GM21576 (cell line): ENCODE measurements at regions not wholly inside any gene's neighbourhood (a gene's known extent, or its start where the extent isn't known, plus 50 kb on each side); places are given as distances from the start of the nearest gene placed in this dataset.
"Not testable (repeated sequence)": the region's sequence is repeated elsewhere in the genome, so short reads cannot be mapped to it uniquely, and the experiment has no call there.

Experiments used
- ATAC-seq: cut with Tn5 transposase; IDR thresholded peaks from one replicate; pipeline ENCODE4 v1.9.1; 2021; ENCODE audit warnings: mild to moderate bottlenecking, moderate library complexity; ENCODE audit not compliant: unreplicated experiment

- no peak for ATAC-seq
Observed at GRCh38 chr4:181757098-181757497, 486.1 kb upstream of the TENM3 start.

DNA sequence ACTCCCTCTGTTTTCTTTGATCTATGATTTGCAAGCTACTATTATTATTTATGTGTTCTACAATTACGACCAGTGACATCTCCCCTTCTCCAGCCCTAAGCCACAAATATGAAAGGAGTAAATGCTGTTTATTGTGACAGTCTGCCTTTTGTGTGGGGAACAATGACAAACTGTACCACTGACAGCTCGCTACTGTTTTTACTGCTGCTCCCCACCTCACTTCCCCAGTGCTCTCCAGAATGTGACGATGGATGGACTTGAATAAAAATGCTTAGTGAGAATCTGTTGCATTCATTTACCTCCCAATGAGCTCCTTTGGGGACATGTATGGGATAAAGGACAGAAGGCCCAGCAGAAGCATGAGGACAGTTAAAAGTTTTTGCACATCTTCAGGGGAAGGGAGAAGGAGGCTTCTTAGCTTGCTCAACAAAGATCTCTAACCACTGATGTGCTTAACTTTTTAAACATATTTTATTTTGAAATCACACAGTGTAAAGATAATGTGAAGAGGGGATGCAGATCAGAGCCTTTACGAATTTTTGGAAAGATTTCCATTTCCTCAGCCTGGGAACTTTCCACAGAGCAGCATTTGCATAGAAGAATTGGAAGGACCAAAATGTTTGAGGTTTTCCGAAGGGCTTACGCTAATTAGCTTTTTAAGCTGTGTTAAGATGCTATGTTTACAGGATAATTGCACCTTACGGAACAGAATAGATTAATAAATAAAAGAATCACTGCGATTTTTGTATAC, 485.1 kb upstream of the TENM3 start:
- ATAC-seq = no peak

- no peak for ATAC-seq
Observed at GRCh38 chr4:181760560-181760959, 482.6 kb upstream of the TENM3 start.

DNA sequence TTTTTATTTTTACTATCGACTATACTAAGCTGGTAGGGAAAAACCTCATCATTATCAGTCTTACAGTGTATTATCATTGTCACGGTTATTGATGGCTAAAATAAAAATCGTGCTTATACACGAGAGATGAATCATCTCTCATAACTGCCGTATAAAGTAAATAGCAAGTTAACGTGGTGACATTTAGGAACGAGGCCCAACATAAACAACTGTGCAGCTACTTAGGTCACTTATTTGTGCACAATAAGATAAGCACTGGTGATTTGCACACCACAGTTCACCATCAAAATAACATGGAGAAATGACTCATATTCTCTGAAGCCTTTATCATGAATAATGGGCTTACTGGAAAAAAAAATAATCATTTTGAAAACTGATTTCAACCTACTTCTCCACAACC, 482.0 kb upstream of the TENM3 start:
- no peak for ATAC-seq

DNA sequence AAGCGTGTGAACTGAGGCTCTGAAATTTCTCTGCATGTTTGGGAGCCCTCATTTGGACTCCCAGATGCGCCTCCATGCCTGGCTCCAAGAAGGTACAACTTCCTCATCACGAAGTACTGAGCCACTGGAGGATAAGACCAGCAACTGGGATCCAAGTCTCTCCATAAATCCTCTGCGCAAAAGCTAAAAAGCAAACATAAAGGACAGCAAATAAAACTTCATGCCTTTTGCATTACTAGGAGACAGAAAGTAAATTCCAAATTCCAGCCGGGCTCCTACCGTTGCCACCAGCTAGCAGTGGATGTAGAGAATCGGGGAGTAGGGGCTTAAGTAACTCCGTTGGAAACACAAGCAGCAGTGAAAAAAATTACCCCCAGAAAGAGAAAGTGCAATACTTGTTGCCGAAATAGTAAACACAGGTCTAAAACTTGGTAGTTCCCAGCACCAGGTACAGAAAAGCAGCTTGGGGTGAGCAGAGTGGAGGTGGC, 477.1 kb upstream of the TENM3 start:
- ATAC-seq = no peak

DNA sequence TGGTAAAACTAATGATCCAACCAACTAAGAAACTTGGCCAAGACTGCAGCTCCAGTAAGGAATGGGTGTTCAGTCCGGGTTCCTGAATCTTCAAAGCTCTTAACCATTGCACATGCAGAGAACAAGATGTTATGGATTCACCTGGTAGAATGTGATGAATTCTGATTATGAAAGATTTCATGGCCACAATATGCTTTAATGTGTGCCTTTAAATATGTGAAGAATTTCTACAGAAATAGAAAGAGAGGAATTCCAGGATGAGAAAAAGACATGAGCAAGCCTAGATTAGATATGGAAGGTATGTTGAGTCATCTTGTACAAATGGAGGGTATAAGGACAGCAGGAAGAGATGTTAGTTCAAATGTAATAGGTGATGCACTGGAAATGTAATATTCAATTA, 472.2 kb upstream of the TENM3 start:
- ATAC-seq = no peak

GRCh38 chr4:181775298-181775697, 467.9 kb upstream of the TENM3 start:
- no peak for ATAC-seq

- no peak for ATAC-seq
Observed at GRCh38 chr4:181776264-181777054, 466.7 kb upstream of the TENM3 start.

- no peak for ATAC-seq
Observed at GRCh38 chr4:181777518-181777917, 465.7 kb upstream of the TENM3 start.

- no peak for ATAC-seq
Observed at GRCh38 chr4:181784881-181785280, 458.3 kb upstream of the TENM3 start.

DNA sequence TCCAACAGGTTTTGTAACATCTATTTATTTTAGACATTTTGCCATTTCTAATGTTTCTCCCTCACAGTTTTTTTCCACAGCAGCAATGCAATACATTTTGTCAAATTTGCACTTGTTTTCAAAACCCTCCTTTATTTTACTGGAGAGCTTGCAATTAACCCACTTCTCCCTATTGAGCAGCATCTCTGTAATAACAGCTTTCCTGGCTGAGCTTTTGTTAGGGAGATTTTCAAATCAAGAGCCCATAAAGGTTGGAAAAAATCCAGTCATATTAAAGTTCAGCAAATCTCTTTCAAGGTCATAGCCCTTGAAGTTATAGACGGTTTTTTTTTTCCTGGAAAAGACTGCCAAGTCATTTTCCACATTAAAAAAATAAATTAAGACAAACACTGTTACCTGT, 450.6 kb upstream of the TENM3 start:
- ATAC-seq = no peak

DNA sequence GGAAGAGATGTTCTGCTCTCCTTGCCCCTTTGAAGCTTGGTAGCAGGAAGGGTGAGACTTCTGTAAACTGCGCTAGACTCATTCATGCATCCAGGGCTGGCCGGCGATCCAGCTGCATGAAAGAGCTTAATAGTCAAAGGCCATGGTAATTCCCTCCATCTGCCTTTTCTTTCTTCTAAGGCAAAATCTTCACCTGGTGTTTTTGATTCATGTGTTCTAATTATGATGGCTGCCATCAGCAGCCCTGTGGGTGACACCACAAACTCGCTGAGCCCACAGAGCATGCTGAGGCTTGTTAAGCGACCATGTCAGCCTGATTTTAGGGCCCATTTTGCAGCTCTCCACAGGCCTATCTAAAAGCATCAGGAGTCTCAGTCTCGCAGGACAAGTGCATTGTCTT, 450.1 kb upstream of the TENM3 start:
- ATAC-seq = no peak

DNA sequence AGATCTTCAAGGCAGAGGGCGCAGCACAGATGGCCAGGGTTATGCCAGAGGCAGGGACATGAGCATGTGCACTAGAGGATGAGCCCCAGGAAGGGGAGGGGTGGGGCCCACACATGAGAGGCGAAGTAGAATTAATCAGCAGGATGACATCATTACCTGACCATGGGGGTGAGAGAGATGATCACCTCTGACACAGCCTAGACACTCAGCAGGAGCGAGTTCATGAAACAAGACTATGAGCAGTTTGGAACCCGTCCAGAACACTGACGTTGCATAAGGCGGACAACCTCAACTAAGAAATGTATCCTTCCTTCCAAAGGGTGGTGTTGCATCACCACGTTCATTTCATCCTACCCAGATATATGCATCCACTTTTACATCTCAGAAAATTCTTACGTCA, 446.7 kb upstream of the TENM3 start:
- no peak for ATAC-seq

GRCh38 chr4:181798536-181798935, 444.7 kb upstream of the TENM3 start:
- no peak for ATAC-seq

DNA sequence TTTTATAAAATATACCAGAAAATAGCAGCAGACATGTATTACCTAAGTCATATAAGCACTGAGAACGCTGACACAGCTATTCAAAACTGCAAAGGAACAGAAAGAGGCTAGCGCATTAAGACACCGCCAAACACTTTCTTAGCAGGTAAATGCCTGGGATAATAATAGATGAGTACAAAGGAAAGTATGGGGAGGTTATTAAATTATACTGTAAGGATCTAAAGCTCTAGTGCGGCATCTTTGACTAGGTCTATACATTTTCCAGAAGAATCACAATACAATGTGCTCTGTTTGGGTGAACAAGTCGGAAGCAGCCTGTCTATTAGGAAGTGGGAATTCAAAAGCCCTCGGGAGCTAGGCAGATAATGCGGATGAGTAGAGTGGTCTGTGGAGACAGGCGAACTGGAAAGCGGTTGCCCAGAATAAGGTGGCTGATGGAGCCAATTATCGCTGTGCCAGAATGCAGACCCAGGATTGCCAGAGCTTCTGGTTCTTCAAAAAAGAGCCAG, 443.6 kb upstream of the TENM3 start:
- ATAC-seq = no peak

GRCh38 chr4:181802207-181802606, 441.0 kb upstream of the TENM3 start:
- no peak for ATAC-seq

GRCh38 chr4:181807771-181808170, 435.4 kb upstream of the TENM3 start:
- ATAC-seq = no peak

GRCh38 chr4:181810711-181811110, 432.5 kb upstream of the TENM3 start:
- ATAC-seq = no peak

- ATAC-seq = not testable (repeated sequence)
Observed at GRCh38 chr4:181811550-181811949, 431.7 kb upstream of the TENM3 start.

- ATAC-seq = no peak
Observed at GRCh38 chr4:181819946-181820345, 423.3 kb upstream of the TENM3 start.

- no peak for ATAC-seq
Observed at GRCh38 chr4:181820553-181820952, 422.6 kb upstream of the TENM3 start.
